ENCODE measurements at regions not wholly inside any gene's neighbourhood (a gene's known extent, or its start where the extent isn't known, plus 50 kb on each side); places are given as distances from the start of the nearest gene placed in this dataset.
A peak's percentile ranks its signal among the peaks of the same experiment; 100 is the strongest.

- no peak for ATAC-seq
These were observed 84.3 kb downstream of the MCFD2 start for GRCh38 chr2:46831051-46831868.

GRCh38 chr2:46829231-46829995 is 86.2 kb downstream of the MCFD2 start:
- DNase-seq (ENCODE audit: low spot score) = peak; percentile 42
- no peak for ATAC-seq

More at GRCh38 chr2:46831051-46831868, 84.3 kb downstream of the MCFD2 start:
- DNase-seq (ENCODE audit: low spot score) = no peak

- DNase-seq (ENCODE audit: low spot score) (no peak), ATAC-seq (no peak)
These were observed 86.9 kb downstream of the MCFD2 start for GRCh38 chr2:46828491-46829230.

GRCh38 chr2:46828135-46828438 is 87.5 kb downstream of the MCFD2 start:
- DNase-seq (ENCODE audit: low spot score) = no peak

GRCh38 chr2:46827274-46828134 is 88.1 kb downstream of the MCFD2 start:
- DNase-seq (ENCODE audit: low spot score) (no peak), ATAC-seq (no peak)

More at GRCh38 chr2:46828135-46828438, 87.5 kb downstream of the MCFD2 start:
- no peak for ATAC-seq

- no peak for ATAC-seq
- DNase-seq (ENCODE audit: low spot score) = no peak
These were observed 88.9 kb downstream of the MCFD2 start for GRCh38 chr2:46826569-46827245.

- ATAC-seq = no peak
- no peak for DNase-seq (ENCODE audit: low spot score)
These were observed 89.6 kb downstream of the MCFD2 start for GRCh38 chr2:46825939-46826568.

- ATAC-seq = no peak
These were observed 90.2 kb downstream of the MCFD2 start for GRCh38 chr2:46825231-46825938.

GRCh38 chr2:46824611-46825010 is 91.0 kb downstream of the MCFD2 start:
- DNase-seq (ENCODE audit: low spot score) = no peak
- no peak for ATAC-seq

More at GRCh38 chr2:46825231-46825938, 90.2 kb downstream of the MCFD2 start:
- DNase-seq (ENCODE audit: low spot score) = no peak

GRCh38 chr2:46821600-46821999 is 94.0 kb downstream of the MCFD2 start:
- ATAC-seq (no peak), DNase-seq (ENCODE audit: low spot score) (peak; percentile 21)

GRCh38 chr2:46818819-46819218 is 96.8 kb downstream of the MCFD2 start:
- ATAC-seq = no peak
- peak; percentile 29 for DNase-seq (ENCODE audit: low spot score)

GRCh38 chr2:46818141-46818621 is 97.4 kb downstream of the MCFD2 start:
- peak; percentile 61 for ATAC-seq
- DNase-seq (ENCODE audit: low spot score) = peak; percentile 48

GRCh38 chr2:46816846-46817726 is 98.5 kb downstream of the MCFD2 start:
- ATAC-seq = no peak
- peak; percentile 43 for DNase-seq (ENCODE audit: low spot score)

- ATAC-seq = no peak
- peak; percentile 34 for DNase-seq (ENCODE audit: low spot score)
These were observed 99.3 kb downstream of the MCFD2 start for GRCh38 chr2:46816151-46816845.

GRCh38 chr2:46815121-46815802 is 100.3 kb downstream of the MCFD2 start:
- ATAC-seq (no peak), DNase-seq (ENCODE audit: low spot score) (peak; percentile 37)

GRCh38 chr2:46814160-46814961 is 101.2 kb downstream of the MCFD2 start:
- DNase-seq (ENCODE audit: low spot score) (no peak), ATAC-seq (peak; percentile 67)

Data from left lobe of liver (tissue), 2 donors.